WTC11 (cell line): ENCODE measurements at regions not wholly inside any gene's neighbourhood (a gene's known extent, or its start where the extent isn't known, plus 50 kb on each side); places are given as distances from the start of the nearest gene placed in this dataset.

Experiments used
- ATAC-seq: fragments of 200-7000 bp; cut with Tn5 transposase; 2 replicates; pipeline ENCODE4 v1.10.0; 2021; ENCODE audit warnings: mild to moderate bottlenecking, moderate library complexity
- CTCF ChIA-PET: fragments of 300-600 bp; sonication (Branson Sonifier 250); formaldehyde crosslinking; loops from one replicate; lab custom pipeline; 2021; ENCODE audit warnings: antibody characterized with exemption; lab: Charles Lee
- POLR2A ChIA-PET: fragments of 350-600 bp; sonication (Branson Sonifier 250); formaldehyde crosslinking; loops from one replicate; lab custom pipeline; 2021; ENCODE audit warnings: antibody characterized with exemption; lab: Charles Lee
- DNase-seq: peaks from one replicate; pipeline ENCODE4 v3.0.0; 2021; ENCODE audit warnings: low spot score
- H3K27ac Mint-ChIP-seq: 2 replicates; pipeline ENCODE4 v1.8.0; 2021; ENCODE audit warnings: mixed read lengths
- H3K27me3 Mint-ChIP-seq: 2 replicates; pipeline ENCODE4 v1.8.0; 2021; ENCODE audit warnings: low read depth, mild to moderate bottlenecking, moderate library complexity, mixed read lengths
- H3K36me3 Mint-ChIP-seq: 2 replicates; pipeline ENCODE4 v1.8.0; 2021; ENCODE audit warnings: mixed read lengths
- H3K4me1 Mint-ChIP-seq: 2 replicates; pipeline ENCODE4 v1.8.0; 2022; ENCODE audit warnings: mixed read lengths
- H3K4me3 Mint-ChIP-seq: 2 replicates; pipeline ENCODE4 v1.8.0; 2021; ENCODE audit warnings: mild to moderate bottlenecking, moderate library complexity, mixed read lengths
- H3K9me3 Mint-ChIP-seq: 2 replicates; pipeline ENCODE4 v1.8.0; 2021; ENCODE audit warnings: mixed read lengths
- ETV6 ChIP-seq: sonication (generic); formaldehyde crosslinking; IDR thresholded peaks from 2 replicates; pipeline ENCODE4 v1.8.1; 2022; ENCODE audit warnings: mild to moderate bottlenecking, missing genetic modification reagents
- GTF2I ChIP-seq: fragments of 250-450 bp; sonication (Bioruptor Pico); conservative IDR thresholded peaks from 2 replicates; pipeline ENCODE4 v1.4.0; 2021; ENCODE audit warnings: mild to moderate bottlenecking
- HMGA2 ChIP-seq: fragments of 250-450 bp; sonication (Bioruptor Pico); IDR thresholded peaks from 2 replicates; pipeline ENCODE4 v1.4.0; 2021; ENCODE audit warnings: mild to moderate bottlenecking, moderate library complexity
- JAZF1 ChIP-seq: fragments of 250-450 bp; sonication (Bioruptor Pico); IDR thresholded peaks from 2 replicates; pipeline ENCODE4 v1.9.0; 2021; ENCODE audit warnings: moderate library complexity, mild to moderate bottlenecking, inconsistent platforms
- MYBL2 ChIP-seq: sonication (generic); formaldehyde crosslinking; IDR thresholded peaks from 2 replicates; pipeline ENCODE4 v1.8.1; 2023; ENCODE audit warnings: mild to moderate bottlenecking, moderate library complexity, missing genetic modification reagents
- NFYB ChIP-seq: sonication (generic); formaldehyde crosslinking; conservative IDR thresholded peaks from 2 replicates; pipeline ENCODE4 v1.8.0; 2022; ENCODE audit warnings: low read depth, missing genetic modification reagents
- NR3C1 ChIP-seq: sonication (generic); formaldehyde crosslinking; conservative IDR thresholded peaks from 2 replicates; pipeline ENCODE4 v1.8.1; 2023; ENCODE audit warnings: low read depth, mild to moderate bottlenecking, missing genetic modification reagents
- PRRX2 ChIP-seq: fragments of 250-450 bp; sonication (Bioruptor Pico); IDR thresholded peaks from 2 replicates; pipeline ENCODE4 v1.8.0; 2021; ENCODE audit warnings: mild to moderate bottlenecking
- SMAD3 ChIP-seq: sonication (generic); formaldehyde crosslinking; IDR thresholded peaks from 2 replicates; pipeline ENCODE4 v1.8.0; 2022; ENCODE audit warnings: missing genetic modification reagents, mild to moderate bottlenecking, borderline replicate concordance
- SMAD4 ChIP-seq: sonication (generic); formaldehyde crosslinking; IDR thresholded peaks from 2 replicates; pipeline ENCODE4 v1.8.0; 2022; ENCODE audit warnings: mild to moderate bottlenecking, missing genetic modification reagents
- SP1 ChIP-seq: sonication (generic); formaldehyde crosslinking; conservative IDR thresholded peaks from 2 replicates; pipeline ENCODE4 v1.8.1; 2022; ENCODE audit warnings: missing genetic modification reagents
- ZNF121 ChIP-seq: sonication (generic); formaldehyde crosslinking; IDR thresholded peaks from 2 replicates; pipeline ENCODE4 v1.8.0; 2023; ENCODE audit warnings: missing genetic modification reagents
- ZNF396 ChIP-seq: fragments of 250-450 bp; sonication (Bioruptor Pico); IDR thresholded peaks from 2 replicates; pipeline ENCODE4 v1.8.0; 2021; ENCODE audit warnings: mild to moderate bottlenecking, moderate library complexity, borderline replicate concordance
- TF ChIP-seq, protein P1 (sequence below): fragments of 250-450 bp; sonication (Bioruptor Pico); IDR thresholded peaks from 2 replicates; pipeline ENCODE4 v1.8.0; 2021; ENCODE audit warnings: mild to moderate bottlenecking
- TF ChIP-seq, protein P2 (sequence below): fragments of 200-600 bp; IDR thresholded peaks from 2 replicates; pipeline ENCODE4 v1.8.0; 2022; ENCODE audit warnings: antibody characterized with exemption
- TF ChIP-seq, protein P3 (sequence below): sonication (generic); formaldehyde crosslinking; IDR thresholded peaks from 2 replicates; pipeline ENCODE4 v1.8.1; 2022; ENCODE audit warnings: low read depth, mild to moderate bottlenecking, moderate library complexity, missing genetic modification reagents, borderline replicate concordance
- TF ChIP-seq, protein P4 (sequence below): sonication (generic); formaldehyde crosslinking; IDR thresholded peaks from 2 replicates; pipeline ENCODE4 v1.8.1; 2023; ENCODE audit warnings: mild to moderate bottlenecking, missing genetic modification reagents, moderate library complexity
- TF ChIP-seq, protein P5 (sequence below): sonication (generic); formaldehyde crosslinking; IDR thresholded peaks from 2 replicates; pipeline ENCODE4 v1.8.1; 2022; ENCODE audit warnings: missing genetic modification reagents, borderline replicate concordance
- TF ChIP-seq, protein P6 (sequence below): sonication (generic); formaldehyde crosslinking; IDR thresholded peaks from 2 replicates; pipeline ENCODE4 v1.8.1; 2022; ENCODE audit warnings: mild to moderate bottlenecking, moderate library complexity, missing genetic modification reagents
- TF ChIP-seq, protein P7 (sequence below): fragments of 250-450 bp; sonication (Bioruptor Pico); IDR thresholded peaks from 2 replicates; pipeline ENCODE4 v1.9.0; 2021; ENCODE audit warnings: moderate library complexity, mild to moderate bottlenecking, inconsistent platforms, borderline replicate concordance
- TF ChIP-seq, protein P8 (sequence below): fragments of 250-450 bp; sonication (Bioruptor Pico); IDR thresholded peaks from 2 replicates; pipeline ENCODE4 v1.9.0; 2021; ENCODE audit warnings: mild to moderate bottlenecking

DNA sequence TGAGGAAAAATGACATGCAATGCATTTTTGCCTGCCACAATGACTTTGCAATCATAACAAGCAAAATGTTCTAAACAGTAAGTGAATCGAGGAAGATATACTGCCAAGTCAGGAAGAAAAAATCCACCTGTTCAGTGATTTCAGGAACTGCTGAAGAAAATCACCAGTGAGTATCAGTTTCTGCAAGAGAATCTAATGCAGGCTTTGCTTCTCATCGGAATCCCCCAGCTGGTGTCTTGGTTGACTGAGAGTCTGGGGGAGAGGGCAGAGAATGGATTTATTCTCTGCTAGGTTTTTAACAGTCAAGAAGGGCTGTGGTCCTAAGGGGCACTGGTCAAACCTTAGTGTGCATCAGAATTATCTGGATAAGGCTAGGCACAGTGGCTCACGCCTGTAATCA, 363.4 kb downstream of the CDH26 start:
- Mint-ChIP-seq H3K27me3 (peaks cover 23% of the 10 kb centered on the region), H3K27ac (no peak overlapping the region), H3K4me1 (no peaks in the 10 kb centered on the region), H3K9me3 (peaks cover 6% of the 10 kb centered on the region), H3K4me3 (no peak overlapping the region), H3K36me3 (0 out of 2 replicates have a peak, but pooled peaks cover 2% of the 10 kb centered on the region)
- TF ChIP-seq HMGA2 (CRISPR knock-in tag) (no peak), PRRX2 (CRISPR knock-in tag) (no peak), NFYB (CRISPR knock-in tag) (no peak), NR3C1 (CRISPR knock-in tag) (no peak), ETV6 (CRISPR knock-in tag) (no peak), SMAD4 (CRISPR knock-in tag) (no peak), ZNF396 (no peak), ZNF121 (no peak), SMAD3 (CRISPR knock-in tag) (no peak), JAZF1 (CRISPR knock-in tag) (no peak), SP1 (no peak)
- TF ChIP-seq, protein P1, sequence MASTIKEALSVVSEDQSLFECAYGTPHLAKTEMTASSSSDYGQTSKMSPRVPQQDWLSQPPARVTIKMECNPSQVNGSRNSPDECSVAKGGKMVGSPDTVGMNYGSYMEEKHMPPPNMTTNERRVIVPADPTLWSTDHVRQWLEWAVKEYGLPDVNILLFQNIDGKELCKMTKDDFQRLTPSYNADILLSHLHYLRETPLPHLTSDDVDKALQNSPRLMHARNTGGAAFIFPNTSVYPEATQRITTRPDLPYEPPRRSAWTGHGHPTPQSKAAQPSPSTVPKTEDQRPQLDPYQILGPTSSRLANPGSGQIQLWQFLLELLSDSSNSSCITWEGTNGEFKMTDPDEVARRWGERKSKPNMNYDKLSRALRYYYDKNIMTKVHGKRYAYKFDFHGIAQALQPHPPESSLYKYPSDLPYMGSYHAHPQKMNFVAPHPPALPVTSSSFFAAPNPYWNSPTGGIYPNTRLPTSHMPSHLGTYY (CRISPR knock-in tag) = no peak
- TF ChIP-seq, protein P2, sequence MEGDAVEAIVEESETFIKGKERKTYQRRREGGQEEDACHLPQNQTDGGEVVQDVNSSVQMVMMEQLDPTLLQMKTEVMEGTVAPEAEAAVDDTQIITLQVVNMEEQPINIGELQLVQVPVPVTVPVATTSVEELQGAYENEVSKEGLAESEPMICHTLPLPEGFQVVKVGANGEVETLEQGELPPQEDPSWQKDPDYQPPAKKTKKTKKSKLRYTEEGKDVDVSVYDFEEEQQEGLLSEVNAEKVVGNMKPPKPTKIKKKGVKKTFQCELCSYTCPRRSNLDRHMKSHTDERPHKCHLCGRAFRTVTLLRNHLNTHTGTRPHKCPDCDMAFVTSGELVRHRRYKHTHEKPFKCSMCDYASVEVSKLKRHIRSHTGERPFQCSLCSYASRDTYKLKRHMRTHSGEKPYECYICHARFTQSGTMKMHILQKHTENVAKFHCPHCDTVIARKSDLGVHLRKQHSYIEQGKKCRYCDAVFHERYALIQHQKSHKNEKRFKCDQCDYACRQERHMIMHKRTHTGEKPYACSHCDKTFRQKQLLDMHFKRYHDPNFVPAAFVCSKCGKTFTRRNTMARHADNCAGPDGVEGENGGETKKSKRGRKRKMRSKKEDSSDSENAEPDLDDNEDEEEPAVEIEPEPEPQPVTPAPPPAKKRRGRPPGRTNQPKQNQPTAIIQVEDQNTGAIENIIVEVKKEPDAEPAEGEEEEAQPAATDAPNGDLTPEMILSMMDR = no peak
- TF ChIP-seq, protein P3, sequence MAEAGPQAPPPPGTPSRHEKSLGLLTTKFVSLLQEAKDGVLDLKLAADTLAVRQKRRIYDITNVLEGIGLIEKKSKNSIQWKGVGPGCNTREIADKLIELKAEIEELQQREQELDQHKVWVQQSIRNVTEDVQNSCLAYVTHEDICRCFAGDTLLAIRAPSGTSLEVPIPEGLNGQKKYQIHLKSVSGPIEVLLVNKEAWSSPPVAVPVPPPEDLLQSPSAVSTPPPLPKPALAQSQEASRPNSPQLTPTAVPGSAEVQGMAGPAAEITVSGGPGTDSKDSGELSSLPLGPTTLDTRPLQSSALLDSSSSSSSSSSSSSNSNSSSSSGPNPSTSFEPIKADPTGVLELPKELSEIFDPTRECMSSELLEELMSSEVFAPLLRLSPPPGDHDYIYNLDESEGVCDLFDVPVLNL = no peak
- TF ChIP-seq, protein P4, sequence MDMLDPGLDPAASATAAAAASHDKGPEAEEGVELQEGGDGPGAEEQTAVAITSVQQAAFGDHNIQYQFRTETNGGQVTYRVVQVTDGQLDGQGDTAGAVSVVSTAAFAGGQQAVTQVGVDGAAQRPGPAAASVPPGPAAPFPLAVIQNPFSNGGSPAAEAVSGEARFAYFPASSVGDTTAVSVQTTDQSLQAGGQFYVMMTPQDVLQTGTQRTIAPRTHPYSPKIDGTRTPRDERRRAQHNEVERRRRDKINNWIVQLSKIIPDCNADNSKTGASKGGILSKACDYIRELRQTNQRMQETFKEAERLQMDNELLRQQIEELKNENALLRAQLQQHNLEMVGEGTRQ (CRISPR knock-in tag) = no peak
- TF ChIP-seq, protein P5, sequence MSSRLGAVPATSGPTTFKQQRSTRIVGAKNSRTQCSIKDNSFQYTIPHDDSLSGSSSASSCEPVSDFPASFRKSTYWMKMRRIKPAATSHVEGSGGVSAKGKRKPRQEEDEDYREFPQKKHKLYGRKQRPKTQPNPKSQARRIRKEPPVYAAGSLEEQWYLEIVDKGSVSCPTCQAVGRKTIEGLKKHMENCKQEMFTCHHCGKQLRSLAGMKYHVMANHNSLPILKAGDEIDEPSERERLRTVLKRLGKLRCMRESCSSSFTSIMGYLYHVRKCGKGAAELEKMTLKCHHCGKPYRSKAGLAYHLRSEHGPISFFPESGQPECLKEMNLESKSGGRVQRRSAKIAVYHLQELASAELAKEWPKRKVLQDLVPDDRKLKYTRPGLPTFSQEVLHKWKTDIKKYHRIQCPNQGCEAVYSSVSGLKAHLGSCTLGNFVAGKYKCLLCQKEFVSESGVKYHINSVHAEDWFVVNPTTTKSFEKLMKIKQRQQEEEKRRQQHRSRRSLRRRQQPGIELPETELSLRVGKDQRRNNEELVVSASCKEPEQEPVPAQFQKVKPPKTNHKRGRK (CRISPR knock-in tag) = no peak
- TF ChIP-seq, protein P6, sequence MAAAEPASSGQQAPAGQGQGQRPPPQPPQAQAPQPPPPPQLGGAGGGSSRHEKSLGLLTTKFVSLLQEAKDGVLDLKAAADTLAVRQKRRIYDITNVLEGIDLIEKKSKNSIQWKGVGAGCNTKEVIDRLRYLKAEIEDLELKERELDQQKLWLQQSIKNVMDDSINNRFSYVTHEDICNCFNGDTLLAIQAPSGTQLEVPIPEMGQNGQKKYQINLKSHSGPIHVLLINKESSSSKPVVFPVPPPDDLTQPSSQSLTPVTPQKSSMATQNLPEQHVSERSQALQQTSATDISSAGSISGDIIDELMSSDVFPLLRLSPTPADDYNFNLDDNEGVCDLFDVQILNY (CRISPR knock-in tag) = no peak
- TF ChIP-seq, protein P7, sequence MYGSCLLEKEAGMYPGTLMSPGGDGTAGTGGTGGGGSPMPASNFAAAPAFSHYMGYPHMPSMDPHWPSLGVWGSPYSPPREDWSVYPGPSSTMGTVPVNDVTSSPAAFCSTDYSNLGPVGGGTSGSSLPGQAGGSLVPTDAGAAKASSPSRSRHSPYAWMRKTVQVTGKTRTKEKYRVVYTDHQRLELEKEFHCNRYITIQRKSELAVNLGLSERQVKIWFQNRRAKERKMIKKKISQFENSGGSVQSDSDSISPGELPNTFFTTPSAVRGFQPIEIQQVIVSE (CRISPR knock-in tag) = no peak
- no peak for ATAC-seq
- DNase-seq = no peak
- POLR2A ChIA-PET = no interaction called here
- CTCF ChIA-PET = no interaction called here

DNA sequence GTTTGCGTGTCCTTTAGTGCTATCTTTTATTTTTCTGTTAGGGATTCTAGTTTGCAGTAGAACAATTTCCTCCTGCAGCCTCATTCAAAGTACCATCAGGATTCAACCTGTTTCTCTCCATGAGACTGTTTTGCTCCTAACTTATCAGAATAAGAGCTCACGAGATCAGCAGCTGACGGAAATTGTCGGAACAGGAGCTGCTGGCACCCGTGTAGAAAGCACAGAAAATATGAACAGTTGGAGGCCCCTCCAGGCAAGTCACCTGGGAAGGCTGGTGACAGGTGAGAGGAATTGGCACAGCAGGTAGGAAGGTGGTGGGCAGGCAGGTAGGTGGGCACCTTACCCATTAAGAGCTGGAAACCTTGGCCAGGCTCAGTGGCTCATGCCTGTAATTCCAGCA, 368.6 kb downstream of the CDH26 start:
- POLR2A ChIA-PET = no interaction called here
- H3K27me3 Mint-ChIP-seq = peaks cover 26% of the 10 kb centered on the region
- H3K9me3 Mint-ChIP-seq = peaks cover 15% of the 10 kb centered on the region
- CTCF ChIA-PET = no interaction called here
- peaks cover 5% of the 10 kb centered on the region; the same call in 1 of the 2 replicates for H3K36me3 Mint-ChIP-seq
- H3K4me3 Mint-ChIP-seq = no peak overlapping the region
- no peak overlapping the region for H3K27ac Mint-ChIP-seq
- ATAC-seq = no peak
- TF ChIP-seq GTF2I (CRISPR knock-in tag) (no peak), MYBL2 (CRISPR knock-in tag) (no peak)
- TF ChIP-seq, protein P8, sequence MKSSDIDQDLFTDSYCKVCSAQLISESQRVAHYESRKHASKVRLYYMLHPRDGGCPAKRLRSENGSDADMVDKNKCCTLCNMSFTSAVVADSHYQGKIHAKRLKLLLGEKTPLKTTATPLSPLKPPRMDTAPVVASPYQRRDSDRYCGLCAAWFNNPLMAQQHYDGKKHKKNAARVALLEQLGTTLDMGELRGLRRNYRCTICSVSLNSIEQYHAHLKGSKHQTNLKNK (CRISPR knock-in tag) = no peak
- DNase-seq = no peak
- no peaks in the 10 kb centered on the region for H3K4me1 Mint-ChIP-seq
